K562 (cell line): ENCODE measurements at regions not wholly inside any gene's neighbourhood (a gene's known extent, or its start where the extent isn't known, plus 50 kb on each side); places are given as distances from the start of the nearest gene placed in this dataset.

Source experiments
- BDP1 ChIP-seq: IDR thresholded peaks from 3 replicates; pipeline ENCODE4 v1.6.1; 2011; ENCODE audit not compliant: insufficient read length, insufficient read depth
- HDGF ChIP-seq: fragments of 450-650 bp; IDR thresholded peaks from 2 replicates; pipeline ENCODE4 v1.6.1; 2016
- MAFG ChIP-seq: fragments of 450-650 bp; conservative IDR thresholded peaks from 2 replicates; pipeline ENCODE4 v1.6.1; 2016; ENCODE audit warnings: missing genetic modification characterization, missing compliant biosample characterization
- PURB ChIP-seq: sonication (generic); formaldehyde crosslinking; IDR thresholded peaks from 2 replicates; pipeline ENCODE4 v1.9.0; 2021; ENCODE audit warnings: low read depth, mild to moderate bottlenecking, missing genetic modification reagents
- RBM25 ChIP-seq: fragments of 200-400 bp; formaldehyde crosslinking; IDR thresholded peaks from 2 replicates; pipeline ENCODE4 v1.6.1; 2018; ENCODE audit warnings: low read length, low read depth, moderate library complexity; ENCODE audit not compliant: severe bottlenecking
- SAFB ChIP-seq: fragments of 200-400 bp; formaldehyde crosslinking; IDR thresholded peaks from 2 replicates; pipeline ENCODE4 v1.6.1; 2017; ENCODE audit warnings: low read depth, low read length, borderline replicate concordance
- TCF3 ChIP-seq: sonication (generic); formaldehyde crosslinking; IDR thresholded peaks from 2 replicates; pipeline ENCODE4 v1.4.0; 2020; ENCODE audit warnings: mild to moderate bottlenecking, missing genetic modification reagents
- U2AF2 ChIP-seq: fragments of 200-400 bp; formaldehyde crosslinking; optimal IDR thresholded peaks from 2 replicates; pipeline ENCODE3; 2017; ENCODE audit warnings: low read depth, mild to moderate bottlenecking, low read length
- ZFX ChIP-seq: sonication (generic); formaldehyde crosslinking; IDR thresholded peaks from 2 replicates; pipeline ENCODE4 v1.8.0; 2022; ENCODE audit warnings: mild to moderate bottlenecking, missing genetic modification reagents, moderate library complexity
- ZNF121 ChIP-seq: sonication (generic); formaldehyde crosslinking; conservative IDR thresholded peaks from 2 replicates; pipeline ENCODE4 v1.8.0; 2022; ENCODE audit warnings: missing genetic modification reagents
- TF ChIP-seq, protein P1 (sequence below): sonication (generic); formaldehyde crosslinking; IDR thresholded peaks from 2 replicates; pipeline ENCODE4 v1.8.1; 2023; ENCODE audit warnings: mild to moderate bottlenecking, missing genetic modification reagents
- TF ChIP-seq, protein P2 (sequence below), 2 experiments: IDR thresholded peaks in 1 of 2; conservative IDR thresholded peaks in 1 of 2; 2 replicates each; pipeline ENCODE4 v1.6.1; 2016; ENCODE audit warnings: low read depth in 2 of 2, mild to moderate bottlenecking in 1 of 2, missing compliant biosample characterization in 1 of 2, missing genetic modification characterization in 1 of 2, moderate library complexity in 1 of 2
- TF ChIP-seq, protein P3 (sequence below): fragments of 450-650 bp; formaldehyde crosslinking; IDR thresholded peaks from 2 replicates; pipeline ENCODE4 v1.4.0; 2022; ENCODE audit warnings: missing genetic modification characterization
- TF ChIP-seq, protein P4 (sequence below): sonication (generic); formaldehyde crosslinking; IDR thresholded peaks from 2 replicates; pipeline ENCODE4 v1.8.1; 2023; ENCODE audit warnings: missing genetic modification reagents, mild to moderate bottlenecking, borderline replicate concordance
- TF ChIP-seq, protein P5 (sequence below): fragments of 250-450 bp; sonication (Bioruptor Pico); IDR thresholded peaks from 2 replicates; pipeline ENCODE4 v1.8.0; 2022; ENCODE audit warnings: inconsistent platforms, mild to moderate bottlenecking, moderate library complexity, borderline replicate concordance

DNA sequence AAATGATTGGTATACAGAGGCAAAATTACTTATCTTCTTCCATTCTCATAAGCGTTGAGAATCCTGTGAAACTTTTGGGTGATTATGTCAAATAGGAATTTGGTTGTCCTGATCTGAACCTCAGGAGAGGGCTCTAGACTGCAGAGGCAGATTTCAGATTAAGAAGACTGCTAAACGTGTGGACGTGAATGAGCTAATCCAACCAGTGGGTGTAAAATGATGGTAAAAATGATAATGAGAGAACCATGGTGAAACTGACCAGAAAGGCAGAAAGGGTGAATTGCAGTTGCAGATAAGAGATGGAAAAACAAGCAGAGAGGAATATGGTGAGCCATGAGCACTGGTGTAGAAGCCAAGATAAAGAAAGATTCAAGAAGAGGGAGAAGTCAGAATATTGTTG lies 1200.2 kb upstream of the CDH6 start (continued):
- TF ChIP-seq TCF3 (CRISPR knock-in tag), result peak; percentile 73
- TF ChIP-seq SAFB, result no peak
- TF ChIP-seq RBM25, result no peak
- TF ChIP-seq, protein P1, sequence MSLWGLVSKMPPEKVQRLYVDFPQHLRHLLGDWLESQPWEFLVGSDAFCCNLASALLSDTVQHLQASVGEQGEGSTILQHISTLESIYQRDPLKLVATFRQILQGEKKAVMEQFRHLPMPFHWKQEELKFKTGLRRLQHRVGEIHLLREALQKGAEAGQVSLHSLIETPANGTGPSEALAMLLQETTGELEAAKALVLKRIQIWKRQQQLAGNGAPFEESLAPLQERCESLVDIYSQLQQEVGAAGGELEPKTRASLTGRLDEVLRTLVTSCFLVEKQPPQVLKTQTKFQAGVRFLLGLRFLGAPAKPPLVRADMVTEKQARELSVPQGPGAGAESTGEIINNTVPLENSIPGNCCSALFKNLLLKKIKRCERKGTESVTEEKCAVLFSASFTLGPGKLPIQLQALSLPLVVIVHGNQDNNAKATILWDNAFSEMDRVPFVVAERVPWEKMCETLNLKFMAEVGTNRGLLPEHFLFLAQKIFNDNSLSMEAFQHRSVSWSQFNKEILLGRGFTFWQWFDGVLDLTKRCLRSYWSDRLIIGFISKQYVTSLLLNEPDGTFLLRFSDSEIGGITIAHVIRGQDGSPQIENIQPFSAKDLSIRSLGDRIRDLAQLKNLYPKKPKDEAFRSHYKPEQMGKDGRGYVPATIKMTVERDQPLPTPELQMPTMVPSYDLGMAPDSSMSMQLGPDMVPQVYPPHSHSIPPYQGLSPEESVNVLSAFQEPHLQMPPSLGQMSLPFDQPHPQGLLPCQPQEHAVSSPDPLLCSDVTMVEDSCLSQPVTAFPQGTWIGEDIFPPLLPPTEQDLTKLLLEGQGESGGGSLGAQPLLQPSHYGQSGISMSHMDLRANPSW, result no peak
- no peak for TF ChIP-seq MAFG (tag)
- TF ChIP-seq, protein P2, sequence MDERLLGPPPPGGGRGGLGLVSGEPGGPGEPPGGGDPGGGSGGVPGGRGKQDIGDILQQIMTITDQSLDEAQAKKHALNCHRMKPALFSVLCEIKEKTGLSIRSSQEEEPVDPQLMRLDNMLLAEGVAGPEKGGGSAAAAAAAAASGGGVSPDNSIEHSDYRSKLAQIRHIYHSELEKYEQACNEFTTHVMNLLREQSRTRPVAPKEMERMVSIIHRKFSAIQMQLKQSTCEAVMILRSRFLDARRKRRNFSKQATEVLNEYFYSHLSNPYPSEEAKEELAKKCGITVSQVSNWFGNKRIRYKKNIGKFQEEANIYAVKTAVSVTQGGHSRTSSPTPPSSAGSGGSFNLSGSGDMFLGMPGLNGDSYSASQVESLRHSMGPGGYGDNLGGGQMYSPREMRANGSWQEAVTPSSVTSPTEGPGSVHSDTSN (CRISPR knock-in tag; IDR thresholded peaks at IDR 0.05; ENCODE audit: low read depth), result no peak
- TF ChIP-seq, protein P2 (tag; conservative IDR thresholded peaks at IDR 0.05; ENCODE audit: low read depth), result peak; percentile 49; the same call in 1 of the 2 replicates
- TF ChIP-seq ZNF121 (CRISPR knock-in tag), result no peak
- TF ChIP-seq, protein P3, sequence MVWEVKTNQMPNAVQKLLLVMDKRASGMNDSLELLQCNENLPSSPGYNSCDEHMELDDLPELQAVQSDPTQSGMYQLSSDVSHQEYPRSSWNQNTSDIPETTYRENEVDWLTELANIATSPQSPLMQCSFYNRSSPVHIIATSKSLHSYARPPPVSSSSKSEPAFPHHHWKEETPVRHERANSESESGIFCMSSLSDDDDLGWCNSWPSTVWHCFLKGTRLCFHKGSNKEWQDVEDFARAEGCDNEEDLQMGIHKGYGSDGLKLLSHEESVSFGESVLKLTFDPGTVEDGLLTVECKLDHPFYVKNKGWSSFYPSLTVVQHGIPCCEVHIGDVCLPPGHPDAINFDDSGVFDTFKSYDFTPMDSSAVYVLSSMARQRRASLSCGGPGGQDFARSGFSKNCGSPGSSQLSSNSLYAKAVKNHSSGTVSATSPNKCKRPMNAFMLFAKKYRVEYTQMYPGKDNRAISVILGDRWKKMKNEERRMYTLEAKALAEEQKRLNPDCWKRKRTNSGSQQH (CRISPR knock-in tag), result no peak
- no peak for TF ChIP-seq PURB (CRISPR knock-in tag)
- TF ChIP-seq, protein P4, sequence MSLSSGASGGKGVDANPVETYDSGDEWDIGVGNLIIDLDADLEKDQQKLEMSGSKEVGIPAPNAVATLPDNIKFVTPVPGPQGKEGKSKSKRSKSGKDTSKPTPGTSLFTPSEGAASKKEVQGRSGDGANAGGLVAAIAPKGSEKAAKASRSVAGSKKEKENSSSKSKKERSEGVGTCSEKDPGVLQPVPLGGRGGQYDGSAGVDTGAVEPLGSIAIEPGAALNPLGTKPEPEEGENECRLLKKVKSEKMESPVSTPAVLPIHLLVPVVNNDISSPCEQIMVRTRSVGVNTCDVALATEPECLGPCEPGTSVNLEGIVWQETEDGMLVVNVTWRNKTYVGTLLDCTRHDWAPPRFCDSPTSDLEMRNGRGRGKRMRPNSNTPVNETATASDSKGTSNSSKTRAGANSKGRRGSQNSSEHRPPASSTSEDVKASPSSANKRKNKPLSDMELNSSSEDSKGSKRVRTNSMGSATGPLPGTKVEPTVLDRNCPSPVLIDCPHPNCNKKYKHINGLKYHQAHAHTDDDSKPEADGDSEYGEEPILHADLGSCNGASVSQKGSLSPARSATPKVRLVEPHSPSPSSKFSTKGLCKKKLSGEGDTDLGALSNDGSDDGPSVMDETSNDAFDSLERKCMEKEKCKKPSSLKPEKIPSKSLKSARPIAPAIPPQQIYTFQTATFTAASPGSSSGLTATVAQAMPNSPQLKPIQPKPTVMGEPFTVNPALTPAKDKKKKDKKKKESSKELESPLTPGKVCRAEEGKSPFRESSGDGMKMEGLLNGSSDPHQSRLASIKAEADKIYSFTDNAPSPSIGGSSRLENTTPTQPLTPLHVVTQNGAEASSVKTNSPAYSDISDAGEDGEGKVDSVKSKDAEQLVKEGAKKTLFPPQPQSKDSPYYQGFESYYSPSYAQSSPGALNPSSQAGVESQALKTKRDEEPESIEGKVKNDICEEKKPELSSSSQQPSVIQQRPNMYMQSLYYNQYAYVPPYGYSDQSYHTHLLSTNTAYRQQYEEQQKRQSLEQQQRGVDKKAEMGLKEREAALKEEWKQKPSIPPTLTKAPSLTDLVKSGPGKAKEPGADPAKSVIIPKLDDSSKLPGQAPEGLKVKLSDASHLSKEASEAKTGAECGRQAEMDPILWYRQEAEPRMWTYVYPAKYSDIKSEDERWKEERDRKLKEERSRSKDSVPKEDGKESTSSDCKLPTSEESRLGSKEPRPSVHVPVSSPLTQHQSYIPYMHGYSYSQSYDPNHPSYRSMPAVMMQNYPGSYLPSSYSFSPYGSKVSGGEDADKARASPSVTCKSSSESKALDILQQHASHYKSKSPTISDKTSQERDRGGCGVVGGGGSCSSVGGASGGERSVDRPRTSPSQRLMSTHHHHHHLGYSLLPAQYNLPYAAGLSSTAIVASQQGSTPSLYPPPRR (CRISPR knock-in tag), result no peak
- TF ChIP-seq HDGF, result no peak
- TF ChIP-seq, protein P5, sequence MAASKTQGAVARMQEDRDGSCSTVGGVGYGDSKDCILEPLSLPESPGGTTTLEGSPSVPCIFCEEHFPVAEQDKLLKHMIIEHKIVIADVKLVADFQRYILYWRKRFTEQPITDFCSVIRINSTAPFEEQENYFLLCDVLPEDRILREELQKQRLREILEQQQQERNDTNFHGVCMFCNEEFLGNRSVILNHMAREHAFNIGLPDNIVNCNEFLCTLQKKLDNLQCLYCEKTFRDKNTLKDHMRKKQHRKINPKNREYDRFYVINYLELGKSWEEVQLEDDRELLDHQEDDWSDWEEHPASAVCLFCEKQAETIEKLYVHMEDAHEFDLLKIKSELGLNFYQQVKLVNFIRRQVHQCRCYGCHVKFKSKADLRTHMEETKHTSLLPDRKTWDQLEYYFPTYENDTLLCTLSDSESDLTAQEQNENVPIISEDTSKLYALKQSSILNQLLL (CRISPR knock-in tag), result no peak
- no peak for TF ChIP-seq BDP1
- TF ChIP-seq U2AF2, result no peak
- no peak for TF ChIP-seq ZFX (CRISPR knock-in tag)
